22Rv1 (cell line): ENCODE measurements at regions not wholly inside any gene's neighbourhood (a gene's known extent, or its start where the extent isn't known, plus 50 kb on each side); places are given as distances from the start of the nearest gene placed in this dataset.

Experiments used
- H3K27ac ChIP-seq: fragments of 450-650 bp; 2 replicates; pipeline ENCODE4 v1.5.1; 2017
- CTCF ChIP-seq: fragments of 450-650 bp; IDR thresholded peaks from 2 replicates; pipeline ENCODE4 v1.5.1; 2017; ENCODE audit warnings: mild to moderate bottlenecking
- ZFX ChIP-seq: fragments of 450-650 bp; IDR thresholded peaks from 2 replicates; pipeline ENCODE4 v1.6.1; 2017; ENCODE audit warnings: antibody characterized with exemption, borderline replicate concordance

- no peak overlapping the region for H3K27ac ChIP-seq
- no peak for TF ChIP-seq CTCF
- TF ChIP-seq ZFX: no peak
These were observed 317.5 kb downstream of the WDR11 start for GRCh38 chr10:121168545-121169216.

DNA sequence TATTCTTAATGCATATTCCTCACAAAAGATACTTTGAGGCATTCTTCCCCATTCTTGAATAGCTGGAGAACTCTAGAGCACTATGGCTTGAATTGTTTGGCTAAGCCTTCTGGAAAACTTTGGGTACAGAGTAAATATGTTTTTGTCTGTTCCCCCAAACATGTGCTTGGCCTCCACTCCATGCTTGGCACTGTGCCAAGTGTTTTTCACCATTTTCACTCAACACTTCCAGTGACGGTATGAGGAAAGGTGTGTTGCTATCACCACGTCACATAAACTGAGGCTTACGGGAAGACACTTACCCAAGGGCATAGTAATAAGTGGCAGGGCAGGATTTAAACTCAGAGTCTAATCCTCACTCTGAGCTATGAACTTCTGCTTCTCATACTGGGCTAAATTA lies 318.2 kb downstream of the WDR11 start:
- TF ChIP-seq CTCF: no peak
- TF ChIP-seq ZFX: no peak
- no peak overlapping the region for H3K27ac ChIP-seq

- no peak overlapping the region for H3K27ac ChIP-seq
- no peak for TF ChIP-seq CTCF
- TF ChIP-seq ZFX: no peak
These were observed 320.9 kb downstream of the WDR11 start for GRCh38 chr10:121171825-121172787.

GRCh38 chr10:121179006-121179405 lies 327.8 kb downstream of the WDR11 start:
- H3K27ac ChIP-seq: no peak overlapping the region
- TF ChIP-seq ZFX: no peak
- no peak for TF ChIP-seq CTCF

DNA sequence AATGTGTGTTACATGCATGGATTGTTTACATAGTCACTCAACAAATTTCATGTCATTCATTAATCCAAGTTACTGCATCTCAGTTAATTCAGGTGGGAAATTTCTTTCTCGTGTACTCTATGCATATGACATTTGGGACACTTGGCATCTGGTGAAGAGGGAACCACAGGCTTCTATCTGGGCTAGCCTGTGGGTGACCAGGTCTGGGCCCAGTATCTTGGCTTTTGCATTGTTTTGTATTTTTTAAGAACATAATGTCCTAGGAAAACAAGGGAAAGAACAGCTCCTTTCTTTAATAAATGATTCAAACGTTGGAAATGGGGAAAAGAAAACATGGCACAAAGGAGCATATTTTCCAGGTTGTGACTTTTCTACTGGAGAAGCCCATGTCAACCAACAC lies 331.1 kb downstream of the WDR11 start:
- TF ChIP-seq CTCF: no peak
- no peak overlapping the region for H3K27ac ChIP-seq

DNA sequence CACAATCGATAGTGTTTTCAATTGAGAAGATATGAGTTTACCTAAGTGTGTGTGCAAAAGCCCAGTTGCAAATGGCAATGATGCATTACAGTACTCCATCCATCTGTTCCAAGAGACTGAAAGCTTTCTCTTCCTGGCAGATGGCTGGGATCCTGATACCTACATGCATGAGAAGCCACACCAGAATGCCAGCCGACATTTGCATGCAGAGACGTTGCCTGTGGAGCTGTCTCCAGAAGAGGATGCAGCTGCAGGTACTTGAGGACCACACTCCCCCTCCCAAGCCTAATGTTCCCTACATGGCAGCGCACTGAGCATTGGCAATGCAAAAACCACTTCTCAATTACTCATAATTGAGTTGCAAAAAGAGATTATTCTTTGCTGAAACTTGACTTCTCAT lies 332.1 kb downstream of the WDR11 start:
- H3K27ac ChIP-seq: no peak overlapping the region
- TF ChIP-seq CTCF (no peak), ZFX (no peak)

- no peak overlapping the region for H3K27ac ChIP-seq
- TF ChIP-seq ZFX (no peak), CTCF (no peak)
These were observed 332.5 kb downstream of the WDR11 start for GRCh38 chr10:121183707-121184106.
